GM23248 (cell line): ENCODE measurements at regions not wholly inside any gene's neighbourhood (a gene's known extent, or its start where the extent isn't known, plus 50 kb on each side); places are given as distances from the start of the nearest gene placed in this dataset. TPM values are rescaled to one million over a fixed set of nuclear protein-coding genes. Genes with fewer than 3 reads are reported as not detected.

ENCODE experiments used
- DNase-seq: peaks from one replicate; pipeline ENCODE4 v3.0.0-alpha.2; 2015
- H2AFZ ChIP-seq: fragments of 200-600 bp; sonication (generic); 2 replicates; pipeline ENCODE4 v1.6.1; 2016; ENCODE audit warnings: antibody characterized with exemption
- H3F3A ChIP-seq: fragments of 200-600 bp; sonication (generic); 2 replicates; pipeline ENCODE4 v1.6.1; 2016; ENCODE audit warnings: mild to moderate bottlenecking, antibody characterized with exemption, mixed run types; ENCODE audit not compliant: insufficient read depth
- H3K27ac ChIP-seq: fragments of 200-600 bp; sonication (generic); 2 replicates; pipeline ENCODE4 v1.5.1; 2016; ENCODE audit warnings: mild to moderate bottlenecking
- H3K27me3 ChIP-seq: fragments of 200-600 bp; sonication (generic); replicated peaks from 2 replicates; pipeline ENCODE4 v1.6.1; 2016; ENCODE audit warnings: mild to moderate bottlenecking; ENCODE audit not compliant: insufficient read depth
- H3K36me3 ChIP-seq: fragments of 200-600 bp; sonication (generic); 2 replicates; pipeline ENCODE4 v1.6.1; 2016; ENCODE audit warnings: low read depth, mild to moderate bottlenecking
- H3K4me1 ChIP-seq: fragments of 200-600 bp; sonication (generic); 2 replicates; pipeline ENCODE4 v1.6.1; 2016; ENCODE audit warnings: mild to moderate bottlenecking; ENCODE audit not compliant: insufficient read depth
- H3K4me2 ChIP-seq: fragments of 200-600 bp; sonication (generic); one replicate; pipeline ENCODE4 v1.6.1; 2016; ENCODE audit warnings: mild to moderate bottlenecking; ENCODE audit not compliant: unreplicated experiment
- H3K4me3 ChIP-seq: fragments of 200-600 bp; sonication (generic); 2 replicates; pipeline ENCODE4 v1.5.1; 2016; ENCODE audit warnings: mild to moderate bottlenecking
- H3K79me2 ChIP-seq: fragments of 200-600 bp; sonication (generic); 2 replicates; pipeline ENCODE4 v1.6.1; 2016; ENCODE audit warnings: mild to moderate bottlenecking; ENCODE audit not compliant: insufficient read depth
- H3K9ac ChIP-seq: fragments of 200-600 bp; sonication (generic); 2 replicates; pipeline ENCODE4 v1.6.1; 2016; ENCODE audit warnings: mild to moderate bottlenecking
- H3K9me2 ChIP-seq: fragments of 200-600 bp; sonication (generic); 2 replicates; pipeline ENCODE4 v1.6.1; 2016; ENCODE audit warnings: mixed run types, mild to moderate bottlenecking, moderate library complexity; ENCODE audit not compliant: insufficient read depth
- H3K9me3 ChIP-seq: fragments of 200-600 bp; sonication (generic); one replicate; pipeline ENCODE4 v1.6.1; 2017; ENCODE audit warnings: low read depth
- H4K20me1 ChIP-seq: fragments of 200-600 bp; sonication (generic); 2 replicates; pipeline ENCODE4 v1.6.0; 2016; ENCODE audit not compliant: insufficient read depth
- EZH2 ChIP-seq: fragments of 200-600 bp; sonication (generic); IDR thresholded peaks from 2 replicates; pipeline ENCODE4 v1.6.1; 2018; ENCODE audit warnings: antibody characterized with exemption, mild to moderate bottlenecking; ENCODE audit not compliant: insufficient read depth, poor library complexity, severe bottlenecking
- EZH2phosphoT487 ChIP-seq: fragments of 200-600 bp; sonication (generic); IDR thresholded peaks from 2 replicates; pipeline ENCODE4 v1.6.1; 2018; ENCODE audit warnings: antibody characterized with exemption, moderate library complexity, mild to moderate bottlenecking, low read depth; ENCODE audit not compliant: insufficient read depth
- WGBS, 2 experiments: methylation state at CpG; one replicate each; pipeline ENCODE4 v1.1.6; 2015 to 2017; ENCODE audit warnings: low lambda C conversion rate in 2 of 2, low coverage in 1 of 2; ENCODE audit errors: missing lambda C conversion rate in 2 of 2; 5-methylcytosine and 5-hydroxymethylcytosine counted together
- in situ Hi-C: fragments of 300-500 bp; cut with MboI; formaldehyde crosslinking; loops from 2 replicates; pipeline ENCODE4 v1.15.0; 2020
- small RNA-seq: library from RNA; depleted of rRNA; stranded (forward); fragments of <200 nt; gene quantifications from one replicate; pipeline ENCODE3, GENCODE V24; 2014; ENCODE audit warnings: low read depth, low replicate concordance

DNA sequence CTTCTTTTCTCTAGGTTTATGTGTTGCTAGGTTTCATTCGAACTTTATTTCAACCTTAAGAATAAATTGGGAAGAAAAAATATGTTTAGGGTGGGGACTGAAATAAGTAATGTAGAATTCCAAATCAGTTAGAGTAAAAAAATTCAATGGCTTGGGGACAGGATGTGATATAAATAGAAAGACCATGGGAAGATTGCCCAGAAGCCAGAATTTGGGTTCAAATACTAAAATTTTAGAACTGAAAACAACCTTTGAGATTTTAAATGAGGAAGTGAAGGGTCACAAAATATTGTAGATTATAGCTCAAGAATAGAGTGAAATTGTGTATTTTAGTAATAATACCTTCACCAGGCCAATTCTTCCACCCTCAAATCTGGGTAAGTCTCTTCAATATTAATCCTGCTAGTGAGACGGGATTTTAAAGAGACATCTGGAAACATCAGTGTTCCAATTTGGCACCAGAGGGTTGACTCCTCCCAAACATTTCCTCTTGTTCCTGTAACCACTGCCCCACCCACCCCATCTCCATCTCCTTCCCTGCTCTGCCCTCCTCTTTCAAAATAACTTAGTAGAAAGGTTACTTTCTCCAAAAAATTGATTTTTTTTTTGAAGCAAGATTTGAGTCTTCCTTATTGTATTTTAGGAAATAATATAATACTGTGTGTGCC lies 51.3 kb upstream of the FAM3C start:
- Histone ChIP-seq H3K4me3 (no peak overlapping the region), H3K4me2 (no peak overlapping the region), H3K27ac (no peak overlapping the region), H3K27me3 (no peaks in the 10 kb centered on the region), H4K20me1 (no peaks in the 10 kb centered on the region), H2AFZ (peak overlapping the region; percentile 14; the same call in 1 of the 2 replicates), H3K79me2 (no peaks in the 10 kb centered on the region), H3F3A (no peaks in the 10 kb centered on the region), H3K36me3 (no peaks in the 10 kb centered on the region), H3K4me1 (peaks cover 7% of the 10 kb centered on the region; the same call in 1 of the 2 replicates), H3K9me2 (no peaks in the 10 kb centered on the region), H3K9me3 (no peaks in the 10 kb centered on the region), H3K9ac (no peak overlapping the region)
- peak; percentile 7 for DNase-seq
- 3 to 8% methylated on average over 2 of the region's 2 CpGs for WGBS, 2 experiments
- TF ChIP-seq EZH2phosphoT487 (no peak), EZH2 (no peak)
- in situ Hi-C loops: no loop called here

DNA sequence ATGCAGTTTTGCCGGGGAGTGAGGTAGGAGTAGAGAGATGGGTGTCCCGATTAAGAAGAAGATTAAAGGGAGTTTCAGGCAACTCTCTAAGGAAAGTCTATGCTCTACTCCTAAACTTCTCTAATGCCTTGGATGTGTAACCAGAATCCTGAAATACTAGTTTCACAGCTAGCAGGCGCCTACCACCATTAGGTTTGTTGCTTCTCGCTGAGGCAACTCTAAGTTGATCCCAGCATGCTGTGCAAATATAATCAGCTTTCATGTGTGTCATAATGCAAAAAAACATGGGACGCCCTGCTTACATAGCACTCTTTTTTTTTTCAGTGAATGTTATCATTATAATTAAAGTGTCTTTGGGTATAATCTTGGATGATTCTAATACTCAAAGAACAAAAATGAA lies 50.4 kb upstream of the FAM3C start:
- Histone ChIP-seq H3K9ac (no peak overlapping the region), H3K79me2 (no peaks in the 10 kb centered on the region), H3F3A (no peaks in the 10 kb centered on the region), H3K36me3 (no peaks in the 10 kb centered on the region), H3K4me2 (no peak overlapping the region), H3K27me3 (no peaks in the 10 kb centered on the region), H3K27ac (no peak overlapping the region), H3K4me1 (peaks cover 7% of the 10 kb centered on the region; the same call in 1 of the 2 replicates), H3K9me2 (no peaks in the 10 kb centered on the region), H2AFZ (no peak overlapping the region), H4K20me1 (no peaks in the 10 kb centered on the region), H3K9me3 (no peaks in the 10 kb centered on the region), H3K4me3 (no peak overlapping the region)
- 82 to 86% methylated on average over 5 of the region's 5 CpGs for WGBS, 2 experiments
- TF ChIP-seq EZH2phosphoT487 (no peak), EZH2 (no peak)
- no peak for DNase-seq
- in situ Hi-C loops: no loop called here

Small RNA genes in the stretch of these regions (small RNA-seq; reads per million reads assigned to genes)
- gene RN7SKP277: not detected
